ENCODE measurements at regions not wholly inside any gene's neighbourhood (a gene's known extent, or its start where the extent isn't known, plus 50 kb on each side); places are given as distances from the start of the nearest gene placed in this dataset.

GRCh38 chr3:152097120-152097519 lies 171.6 kb upstream of the MBNL1 start:
- DNase-seq (ENCODE audit: low read depth in 2 of 2, low spot score in 1 of 2) = no peak

GRCh38 chr3:152097770-152098169 lies 171.0 kb upstream of the MBNL1 start:
- no peak for DNase-seq (ENCODE audit: low read depth in 2 of 2, low spot score in 1 of 2)

DNA sequence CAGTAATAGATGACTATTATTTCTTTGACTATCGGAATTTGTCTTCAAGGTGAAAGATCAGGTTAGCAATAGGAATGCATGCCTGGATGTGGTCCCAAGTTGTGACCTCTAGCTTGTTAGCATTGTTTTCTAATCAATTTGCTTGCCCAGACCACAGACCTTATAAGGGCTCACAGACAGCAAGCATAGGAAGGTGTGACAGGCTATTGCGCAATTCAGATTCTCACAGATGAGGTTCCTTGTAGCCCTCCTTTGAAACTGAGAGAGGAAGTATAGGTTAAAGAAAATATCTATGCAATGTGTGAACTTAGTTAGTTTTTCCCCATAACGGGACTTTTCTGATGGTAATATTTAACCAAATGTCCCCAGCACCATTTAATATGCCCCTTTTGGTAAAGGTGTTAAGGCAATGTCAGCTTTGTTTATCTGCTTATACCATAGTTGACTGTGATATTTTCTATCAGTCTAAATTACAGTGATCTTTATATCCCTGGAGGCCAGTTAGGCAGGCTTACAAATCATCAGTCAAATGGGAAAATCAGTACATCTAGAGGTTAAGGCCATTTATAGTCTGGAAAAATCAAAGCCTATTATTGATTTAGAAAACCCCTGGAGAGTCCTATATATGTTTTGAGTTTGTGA lies 168.1 kb upstream of the MBNL1 start:
- DNase-seq (ENCODE audit: low read depth in 2 of 2, low spot score in 1 of 2) = no peak

- no peak for DNase-seq (ENCODE audit: low read depth in 2 of 2, low spot score in 1 of 2)
These were observed 166.3 kb upstream of the MBNL1 start for GRCh38 chr3:152102410-152102809.

DNA sequence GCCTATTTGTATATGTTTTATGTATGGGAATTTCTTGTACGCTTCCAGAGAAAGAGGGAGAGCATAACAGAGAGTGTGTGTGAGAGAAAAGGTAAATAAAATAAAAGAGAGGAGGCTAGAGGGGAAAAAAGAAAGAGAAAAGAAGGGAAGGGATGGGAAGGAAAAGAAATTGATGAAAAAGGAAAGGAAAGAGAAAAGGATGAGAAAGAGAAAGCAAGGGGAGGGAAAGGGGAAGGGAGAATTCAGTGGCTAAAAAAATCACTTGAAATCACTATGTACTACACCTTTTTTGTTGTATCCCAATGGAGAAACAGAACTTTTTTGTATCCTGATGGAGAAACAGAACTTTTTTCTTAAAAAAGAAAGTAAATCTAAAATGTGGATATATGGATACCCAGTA lies 165.5 kb upstream of the MBNL1 start:
- no peak for DNase-seq (ENCODE audit: low read depth in 2 of 2, low spot score in 1 of 2)

- no peak for DNase-seq (ENCODE audit: low read depth in 2 of 2, low spot score in 1 of 2)
These were observed 163.8 kb upstream of the MBNL1 start for GRCh38 chr3:152104847-152105415.

DNA sequence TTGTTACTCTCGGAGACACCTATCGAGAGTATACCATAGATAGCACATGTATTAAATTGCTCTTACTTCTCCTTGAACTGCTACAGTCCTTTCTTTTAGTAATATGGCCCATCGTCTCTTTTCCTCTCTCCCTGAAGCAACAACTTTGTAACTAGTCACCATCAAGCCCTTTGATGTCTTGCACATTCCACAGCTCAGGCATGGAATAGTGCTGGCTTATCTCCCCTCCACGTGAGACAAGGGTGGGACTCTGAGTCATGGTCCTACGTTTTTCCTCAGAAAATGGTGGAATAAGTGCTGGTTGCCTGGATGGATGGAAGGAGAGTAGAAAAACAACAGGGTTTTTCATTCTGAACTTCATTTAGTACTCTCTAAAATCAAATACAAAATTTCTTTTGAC lies 163.3 kb upstream of the MBNL1 start:
- DNase-seq (ENCODE audit: low read depth in 2 of 2, low spot score in 1 of 2) = no peak

DNA sequence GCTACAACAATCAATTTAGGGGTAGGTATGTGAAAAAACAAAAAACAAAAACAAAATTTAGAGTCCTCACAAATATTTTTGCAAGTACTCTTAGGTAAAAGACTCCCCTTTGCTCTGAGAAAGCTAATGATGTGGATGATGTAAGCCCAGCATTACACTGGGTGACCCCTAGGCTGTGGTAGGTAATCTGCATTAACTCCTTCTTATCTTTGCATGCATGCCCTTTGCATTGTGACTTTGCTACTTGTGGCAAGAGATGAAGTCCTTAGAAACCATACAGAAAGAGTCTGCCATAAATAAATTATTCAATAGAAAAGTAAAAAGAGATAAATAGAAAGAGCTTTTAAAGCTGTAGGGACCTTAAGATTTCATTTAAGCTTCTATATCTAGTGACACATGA lies 159.7 kb upstream of the MBNL1 start:
- DNase-seq (ENCODE audit: low read depth in 2 of 2, low spot score in 1 of 2) = no peak

- no peak for DNase-seq (ENCODE audit: low read depth in 2 of 2, low spot score in 1 of 2)
These were observed 155.3 kb upstream of the MBNL1 start for GRCh38 chr3:152113413-152113812.

GRCh38 chr3:152113992-152114651 lies 154.6 kb upstream of the MBNL1 start:
- DNase-seq (ENCODE audit: low read depth in 2 of 2, low spot score in 1 of 2) = no peak

DNA sequence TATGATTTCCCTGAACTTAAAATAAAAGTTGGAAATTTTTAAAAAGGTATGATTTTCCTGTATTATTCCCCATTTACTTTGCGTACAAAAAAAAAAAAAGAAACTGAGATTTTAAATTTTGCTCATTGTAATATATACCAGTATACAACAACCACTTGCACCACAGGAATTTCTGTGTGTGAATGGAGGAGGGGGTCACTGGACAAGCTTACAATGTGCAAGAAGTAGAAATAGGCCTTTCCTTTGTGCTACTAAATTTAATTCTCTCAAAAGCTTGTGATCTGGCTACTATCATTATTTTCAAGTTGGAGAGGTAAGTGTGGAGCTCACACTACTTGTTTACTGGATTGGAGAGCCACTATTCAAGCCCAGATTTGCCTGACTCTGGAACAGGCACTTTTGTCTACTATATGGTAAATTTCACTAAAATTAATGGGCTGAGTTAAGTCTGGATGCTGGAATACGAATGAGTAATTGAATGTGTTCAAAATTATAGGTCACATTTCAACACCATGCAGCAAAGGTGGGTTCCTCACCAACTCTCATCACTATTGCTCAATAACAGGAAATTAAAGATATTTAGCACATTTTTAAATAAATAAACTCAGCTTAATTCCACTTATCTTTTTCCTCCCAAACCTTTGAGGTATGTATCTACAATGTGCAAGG lies 148.0 kb upstream of the MBNL1 start:
- DNase-seq (ENCODE audit: low read depth in 2 of 2, low spot score in 1 of 2) = no peak

DNA sequence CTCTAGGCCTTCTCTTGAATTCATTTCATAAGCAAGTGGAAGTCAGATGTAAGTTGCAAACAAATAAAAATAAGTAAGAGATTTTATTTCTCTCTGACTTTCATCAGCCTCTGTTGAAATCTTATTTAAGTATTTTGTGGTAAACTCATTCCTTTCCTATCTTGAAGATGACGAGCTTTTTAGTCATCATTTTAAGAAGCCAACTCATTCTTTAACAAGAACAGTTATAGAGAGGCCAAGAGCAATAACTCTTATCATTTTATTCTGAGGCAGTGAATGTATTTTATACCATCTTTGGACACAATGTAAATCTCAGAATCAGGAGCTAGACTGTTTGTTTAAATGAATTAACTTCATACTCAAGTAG lies 147.5 kb upstream of the MBNL1 start:
- no peak for DNase-seq (ENCODE audit: low read depth in 2 of 2, low spot score in 1 of 2)

DNA sequence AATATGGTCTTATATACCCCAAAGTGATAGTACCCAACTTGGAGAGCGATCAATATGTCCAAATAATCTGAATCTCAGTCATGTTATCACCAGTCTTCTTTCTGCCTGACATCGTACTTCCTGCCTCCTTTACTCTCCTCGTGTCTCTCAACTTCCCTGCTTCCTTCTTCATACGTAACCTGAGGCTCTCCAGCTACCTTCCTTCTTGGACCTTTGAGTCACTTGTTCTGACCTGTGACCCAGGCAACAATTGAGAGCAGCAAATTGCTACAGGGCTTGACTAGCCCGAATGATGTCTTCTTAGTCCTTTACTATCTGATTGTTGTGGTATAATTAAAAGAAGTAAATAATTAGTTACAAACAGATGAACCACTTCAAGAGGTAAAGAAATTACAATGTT lies 145.9 kb upstream of the MBNL1 start:
- DNase-seq (ENCODE audit: low read depth in 2 of 2, low spot score in 1 of 2) = no peak

GRCh38 chr3:152123457-152123856 lies 145.3 kb upstream of the MBNL1 start:
- DNase-seq (ENCODE audit: low read depth in 2 of 2, low spot score in 1 of 2) = no peak

DNA sequence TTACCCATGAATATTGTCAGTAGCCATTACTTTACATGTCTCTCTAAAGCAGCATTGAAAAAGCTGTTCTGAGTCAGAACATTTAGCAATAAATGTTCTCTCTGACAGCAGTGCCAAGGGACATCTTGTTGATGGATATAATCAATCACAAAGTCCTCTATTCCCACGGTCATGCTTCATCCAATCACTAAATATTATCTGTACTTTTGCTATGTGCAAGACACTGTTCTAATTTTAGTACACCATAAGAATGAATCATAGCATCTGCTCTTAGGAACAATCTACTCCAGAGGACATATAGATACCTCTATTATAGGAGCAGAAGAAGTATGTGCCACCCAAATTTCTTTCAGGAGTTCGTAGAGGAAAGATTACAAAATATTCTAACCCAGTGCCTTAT lies 142.5 kb upstream of the MBNL1 start:
- no peak for DNase-seq (ENCODE audit: low read depth in 2 of 2, low spot score in 1 of 2)

DNA sequence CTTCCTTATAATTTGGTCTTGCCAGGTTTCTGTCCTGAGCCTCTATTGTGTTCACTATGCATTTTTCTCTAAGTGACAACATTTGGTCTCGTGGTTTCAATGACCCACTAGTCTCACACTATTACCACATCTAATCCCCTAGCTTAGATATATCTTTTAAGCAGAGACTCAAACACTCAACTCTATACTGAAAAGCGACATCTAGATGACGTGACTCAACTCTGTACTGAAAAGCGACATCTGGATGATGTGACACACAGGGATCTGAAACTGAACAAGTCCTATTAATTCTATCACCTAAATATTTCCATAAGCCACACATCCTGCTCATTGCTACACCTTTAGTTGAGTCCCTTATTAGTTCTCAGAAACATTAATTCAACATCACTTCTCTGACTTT lies 141.7 kb upstream of the MBNL1 start:
- DNase-seq (ENCODE audit: low read depth in 2 of 2, low spot score in 1 of 2) = no peak

GRCh38 chr3:152128356-152128755 lies 140.4 kb upstream of the MBNL1 start:
- DNase-seq (ENCODE audit: low read depth in 2 of 2, low spot score in 1 of 2) = no peak

DNA sequence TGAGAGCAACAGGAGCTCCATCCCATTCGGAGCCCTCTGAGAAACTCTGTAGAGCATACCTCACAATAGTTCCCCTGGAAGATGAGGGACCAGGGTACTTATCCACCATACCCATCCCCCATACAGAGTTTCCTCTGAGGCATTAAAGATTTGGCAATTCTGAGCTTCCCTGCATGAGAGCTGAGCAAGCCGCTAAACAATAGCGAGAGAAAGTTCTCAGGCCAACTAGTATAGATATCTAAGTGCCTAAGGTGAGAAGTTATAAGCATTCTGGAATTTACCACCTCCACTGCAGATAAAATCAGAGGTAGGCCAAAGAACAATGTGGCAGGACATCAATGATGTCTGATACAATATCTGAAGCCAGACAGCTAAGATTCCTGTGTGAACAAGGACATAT lies 129.1 kb upstream of the MBNL1 start:
- DNase-seq (ENCODE audit: low read depth in 2 of 2, low spot score in 1 of 2) = no peak

- no peak for DNase-seq (ENCODE audit: low read depth in 2 of 2, low spot score in 1 of 2)
These were observed 122.3 kb upstream of the MBNL1 start for GRCh38 chr3:152146461-152146860.

DNA sequence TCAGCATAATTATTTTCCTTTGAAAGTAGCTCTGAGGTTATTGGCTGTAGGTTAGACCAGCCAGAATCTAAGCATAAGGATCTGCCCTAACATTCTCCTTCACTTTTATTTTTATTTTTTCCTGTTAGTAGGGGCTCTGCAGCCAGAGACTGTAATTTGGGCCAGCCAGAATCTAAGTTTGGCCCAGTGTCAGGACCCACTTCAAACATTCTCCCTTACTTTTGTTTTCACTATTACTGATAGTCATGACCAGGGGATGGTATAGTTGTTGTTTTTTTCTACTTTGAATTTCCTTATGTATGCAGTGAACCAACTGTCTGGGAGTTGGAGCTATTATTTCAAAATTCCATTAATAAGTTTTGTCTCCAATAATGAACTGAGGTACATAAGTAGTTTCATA lies 121.0 kb upstream of the MBNL1 start:
- no peak for DNase-seq (ENCODE audit: low read depth in 2 of 2, low spot score in 1 of 2)

DNA sequence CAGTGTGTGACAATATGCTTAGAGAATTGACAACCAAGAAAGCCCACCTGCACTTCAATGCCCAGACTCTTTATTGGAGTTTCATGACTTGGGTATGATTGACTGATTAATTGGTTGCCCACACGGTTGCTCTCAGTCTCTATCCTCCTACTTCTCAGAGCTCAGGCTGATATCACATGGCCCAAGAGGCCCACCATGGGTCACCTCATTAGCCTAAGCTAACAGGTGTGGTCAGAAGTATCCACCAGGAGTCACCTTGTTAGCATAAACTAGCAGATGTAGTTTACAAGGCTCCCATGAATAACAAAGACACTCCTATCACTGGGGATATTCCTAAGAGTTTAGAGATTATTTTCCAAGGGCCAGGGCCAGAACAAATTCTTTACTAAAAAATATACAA lies 120.2 kb upstream of the MBNL1 start:
- DNase-seq (ENCODE audit: low read depth in 2 of 2, low spot score in 1 of 2) = no peak

DNA sequence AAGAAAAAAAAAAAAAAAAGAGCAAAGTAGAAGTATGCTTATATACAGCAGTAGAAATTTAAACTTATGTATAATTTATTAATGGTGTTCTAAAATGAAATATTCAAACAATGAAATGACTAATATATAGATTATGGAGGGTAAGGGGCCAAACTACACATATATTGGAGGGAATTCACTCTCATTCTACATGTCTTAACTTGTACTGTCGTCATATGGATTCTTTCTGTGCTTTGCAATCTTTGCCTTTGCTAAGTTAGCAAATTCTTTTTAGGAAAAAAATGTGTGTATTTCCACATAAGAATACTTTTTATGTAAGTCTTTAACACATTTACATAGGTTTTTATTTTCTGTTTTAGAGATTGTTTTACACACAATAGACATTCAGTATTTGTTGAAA lies 118.9 kb upstream of the MBNL1 start:
- DNase-seq (ENCODE audit: low read depth in 2 of 2, low spot score in 1 of 2) = no peak

Measured in stimulated activated CD8-positive, alpha-beta memory T cell treated with anti-CD3 and anti-CD28 coated beads, Interleukin-4, amount 100 ng/mL, for 1 hour (primary cell).